Sigmoid colon (tissue), 6 donors: ENCODE measurements at regions not wholly inside any gene's neighbourhood (a gene's known extent, or its start where the extent isn't known, plus 50 kb on each side); places are given as distances from the start of the nearest gene placed in this dataset.

Experiments
- DNase-seq: peaks from one replicate; pipeline ENCODE4 v3.0.0-alpha.2; 2019
- H3K27ac ChIP-seq, 4 donors: fragments of 200-600 bp; sonication (generic); one replicate each; pipeline ENCODE4 v1.5.1; 2016 to 2019; ENCODE audit warnings: mild to moderate bottlenecking in 1 of 4
- H3K27me3 ChIP-seq, 3 donors: fragments of 200-600 bp; sonication (generic); one replicate each; pipeline ENCODE4 v1.5.1; 2019; ENCODE audit warnings: mild to moderate bottlenecking in 1 of 3
- H3K36me3 ChIP-seq, 4 donors: fragments of 200-600 bp; sonication (generic); one replicate each; pipeline ENCODE4 v1.5.1; 2016 to 2019
- H3K4me1 ChIP-seq, 4 donors: fragments of 200-600 bp; sonication (generic); one replicate each; pipeline ENCODE4 v1.5.1; 2017 to 2019
- H3K4me3 ChIP-seq, 4 donors: fragments of 200-600 bp; sonication (generic); one replicate each; pipeline ENCODE4 v1.5.1; 2017 to 2019; ENCODE audit warnings: mild to moderate bottlenecking in 2 of 4, moderate library complexity in 1 of 4
- H3K9me3 ChIP-seq, 4 donors: fragments of 200-600 bp in 3 of 4; sonication (generic) in 3 of 4; one replicate each; pipeline versions ENCODE4 v1.5.1 to v1.6.1; 2013 to 2019
- CTCF ChIP-seq, 4 experiments: fragments of 450-650 bp in 3 of 4; fragments of 200-600 bp in 1 of 4; IDR thresholded peaks; one replicate each; pipeline ENCODE4 v1.5.1; 2016 to 2019; ENCODE audit warnings: antibody characterized with exemption in 4 of 4, mild to moderate bottlenecking in 3 of 4, moderate library complexity in 2 of 4
- EP300 ChIP-seq, 4 donors: sonication (generic); formaldehyde crosslinking; IDR thresholded peaks; one replicate each; pipeline ENCODE4 v1.6.1; 2017; ENCODE audit warnings: antibody characterized with exemption in 4 of 4
- POLR2A ChIP-seq, 2 donors: fragments of 450-650 bp; IDR thresholded peaks; one replicate each; pipeline ENCODE4 v1.6.1; 2016; ENCODE audit warnings: antibody characterized with exemption in 2 of 2, mild to moderate bottlenecking in 2 of 2, moderate library complexity in 2 of 2
- POLR2AphosphoS5 ChIP-seq, 4 donors: sonication (generic); formaldehyde crosslinking; IDR thresholded peaks; one replicate each; pipeline ENCODE4 v1.6.1; 2017; ENCODE audit warnings: antibody characterized with exemption in 4 of 4
- WGBS, 2 donors: extraction: QIAGEN DNeasy Blood & Tissue Kit; methylation state at CpG; one replicate each; pipeline ENCODE4 v1.1.7; 2013; 5-methylcytosine and 5-hydroxymethylcytosine counted together
- intact Hi-C: fragments of 100-400 bp; cut with DNase I; formaldehyde crosslinking; loops from one replicate; pipeline ENCODE4 v1.15.1; 2023
- donor health status: healthy with polysubstance abuse.
- donor health status: healthy.

DNA sequence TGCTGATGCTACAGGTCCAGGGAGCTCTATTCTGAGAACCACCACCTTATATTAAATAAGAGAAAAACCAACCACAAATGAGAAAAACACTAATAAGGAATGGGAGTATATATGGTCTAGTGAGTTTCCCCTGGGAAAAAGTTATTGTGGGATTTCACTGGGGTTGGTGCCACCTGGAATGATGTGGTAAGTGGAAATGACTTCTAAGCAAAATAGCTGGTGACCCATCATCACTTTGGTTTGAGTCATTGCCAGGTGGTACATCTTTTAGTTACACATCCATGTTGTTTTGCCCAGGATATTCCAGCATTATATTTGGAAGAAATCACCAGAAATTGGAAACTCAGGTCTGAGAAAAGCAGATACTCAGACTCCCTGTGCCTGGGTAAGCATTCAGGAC is 437.3 kb downstream of the DTWD2 start:
- Histone ChIP-seq H3K27ac (no peak overlapping the region), H3K36me3 (no peaks in the 10 kb centered on the region), H3K27me3 (no peaks in the 10 kb centered on the region), H3K4me3 (no peak overlapping the region), H3K4me1 (no peaks in the 10 kb centered on the region), H3K9me3 (no peaks in the 10 kb centered on the region)
- no peak for TF ChIP-seq EP300 (IDR thresholded peaks at IDR 0.05)
- no peak for TF ChIP-seq CTCF (IDR thresholded peaks at IDR 0.05)
- TF ChIP-seq POLR2A (IDR thresholded peaks at IDR 0.05) = no peak
- TF ChIP-seq POLR2AphosphoS5 (IDR thresholded peaks at IDR 0.05) = no peak
- intact Hi-C loops = no loop called here
- no peak for DNase-seq

- Histone ChIP-seq H3K36me3 (no peaks in the 10 kb centered on the region), H3K27me3 (no peaks in the 10 kb centered on the region), H3K4me1 (no peaks in the 10 kb centered on the region), H3K27ac (no peak overlapping the region), H3K4me3 (no peak overlapping the region), H3K9me3 (no peaks in the 10 kb centered on the region)
- TF ChIP-seq EP300 (IDR thresholded peaks at IDR 0.05) (no peak), POLR2AphosphoS5 (IDR thresholded peaks at IDR 0.05) (no peak)
- WGBS, 2 donors = 84 to 86% methylated on average over 2 of the region's 2 CpGs
- no peak for DNase-seq
- intact Hi-C loops = no loop called here
Observed at GRCh38 chr5:118548761-118549720, 439.3 kb downstream of the DTWD2 start.

GRCh38 chr5:118545470-118545869 is 442.9 kb downstream of the DTWD2 start:
- Histone ChIP-seq H3K4me3 (no peak overlapping the region), H3K27me3 (no peaks in the 10 kb centered on the region), H3K4me1 (no peaks in the 10 kb centered on the region), H3K9me3 (no peaks in the 10 kb centered on the region), H3K27ac (no peak overlapping the region), H3K36me3 (no peaks in the 10 kb centered on the region)
- 92 to 97% methylated on average over 1 of the region's 1 CpG for WGBS, 2 donors
- intact Hi-C loops = no loop called here
- TF ChIP-seq POLR2A (IDR thresholded peaks at IDR 0.05) = no peak
- no peak for TF ChIP-seq EP300 (IDR thresholded peaks at IDR 0.05)
- no peak for TF ChIP-seq CTCF (IDR thresholded peaks at IDR 0.05)
- no peak for TF ChIP-seq POLR2AphosphoS5 (IDR thresholded peaks at IDR 0.05)
- no peak for DNase-seq

GRCh38 chr5:118544887-118545449 is 443.4 kb downstream of the DTWD2 start:
- H3K27me3 ChIP-seq = no peaks in the 10 kb centered on the region
- intact Hi-C loops = no loop called here
- H3K4me1 ChIP-seq = no peaks in the 10 kb centered on the region
- H3K27ac ChIP-seq = no peak overlapping the region
- H3K36me3 ChIP-seq = no peaks in the 10 kb centered on the region
- no peak for DNase-seq
- TF ChIP-seq POLR2A (IDR thresholded peaks at IDR 0.05) = no peak
- TF ChIP-seq CTCF (IDR thresholded peaks at IDR 0.05) = no peak
- TF ChIP-seq EP300 (IDR thresholded peaks at IDR 0.05) = no peak
- TF ChIP-seq POLR2AphosphoS5 (IDR thresholded peaks at IDR 0.05) = no peak
- H3K9me3 ChIP-seq = no peaks in the 10 kb centered on the region
- H3K4me3 ChIP-seq = no peak overlapping the region
- 53 to 79% methylated on average over 4 of the region's 4 CpGs for WGBS, 2 donors

GRCh38 chr5:118533923-118534322 is 454.4 kb downstream of the DTWD2 start:
- 81 to 97% methylated on average over 2 of the region's 2 CpGs for WGBS, 2 donors
- TF ChIP-seq EP300 (IDR thresholded peaks at IDR 0.05) = no peak
- TF ChIP-seq CTCF (IDR thresholded peaks at IDR 0.05) = no peak
- TF ChIP-seq POLR2A (IDR thresholded peaks at IDR 0.05) = no peak
- no peak for TF ChIP-seq POLR2AphosphoS5 (IDR thresholded peaks at IDR 0.05)

More at GRCh38 chr5:118533923-118534322, 454.4 kb downstream of the DTWD2 start:
- DNase-seq = no peak
- Histone ChIP-seq H3K4me1 (no peaks in the 10 kb centered on the region), H3K36me3 (no peaks in the 10 kb centered on the region), H3K9me3 (peaks cover 0 to 2% (median 0%) of the 10 kb centered on the region in 4 donors), H3K27ac (no peak overlapping the region), H3K27me3 (no peaks in the 10 kb centered on the region), H3K4me3 (no peak overlapping the region)
- intact Hi-C loops = no loop called here
